ENCODE measurements at regions not wholly inside any gene's neighbourhood (a gene's known extent, or its start where the extent isn't known, plus 50 kb on each side); places are given as distances from the start of the nearest gene placed in this dataset.
"Not testable (repeated sequence)": the region's sequence is repeated elsewhere in the genome, so short reads cannot be mapped to it uniquely, and the experiment has no call there.

- no peaks in the 10 kb centered on the region for H3K9me3 Mint-ChIP-seq
- no peak overlapping the region for H3K4me3 Mint-ChIP-seq
- H3K27ac Mint-ChIP-seq: no peak overlapping the region
- DNase-seq (ENCODE audit: low spot score): no peak
- intact Hi-C loops (cut with micrococcal nuclease): no loop called here
- H3K4me1 Mint-ChIP-seq (ENCODE audit: low read depth): peaks cover 6% of the 10 kb centered on the region
- peaks cover 4% of the 10 kb centered on the region for H3K36me3 Mint-ChIP-seq (ENCODE audit: low read depth)
- H3K27me3 Mint-ChIP-seq (ENCODE audit: insufficient read depth): peaks cover 2% of the 10 kb centered on the region
Observed at GRCh38 chr4:26252349-26253025, 68.3 kb upstream of the RBPJ start.

DNA sequence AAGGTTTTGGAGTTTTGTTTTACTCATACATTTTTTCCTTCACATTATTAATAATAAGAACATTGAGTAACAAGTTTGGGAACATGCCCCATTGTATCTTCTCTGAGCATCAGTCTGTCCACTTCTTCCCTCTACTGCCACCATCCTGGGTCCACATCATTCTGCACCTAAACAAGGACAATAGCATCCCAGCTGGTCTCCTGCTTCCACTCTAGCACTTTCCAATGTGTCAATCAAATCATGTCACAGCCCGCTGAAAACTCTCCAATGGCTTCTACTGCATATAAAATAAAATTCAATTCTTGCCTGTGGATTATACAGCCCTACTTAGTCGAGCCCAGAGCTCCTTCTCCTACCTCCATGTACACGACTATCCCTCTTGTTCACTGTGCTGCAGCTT, 66.8 kb upstream of the RBPJ start:
- intact Hi-C loops (cut with micrococcal nuclease): no loop called here
- Mint-ChIP-seq H3K4me1 (ENCODE audit: low read depth) (peaks cover 14% of the 10 kb centered on the region), H3K36me3 (ENCODE audit: low read depth) (peaks cover 4% of the 10 kb centered on the region), H3K4me3 (no peak overlapping the region), H3K27me3 (ENCODE audit: insufficient read depth) (peaks cover 2% of the 10 kb centered on the region), H3K9me3 (no peaks in the 10 kb centered on the region), H3K27ac (no peak overlapping the region)
- DNase-seq (ENCODE audit: low spot score): no peak

DNA sequence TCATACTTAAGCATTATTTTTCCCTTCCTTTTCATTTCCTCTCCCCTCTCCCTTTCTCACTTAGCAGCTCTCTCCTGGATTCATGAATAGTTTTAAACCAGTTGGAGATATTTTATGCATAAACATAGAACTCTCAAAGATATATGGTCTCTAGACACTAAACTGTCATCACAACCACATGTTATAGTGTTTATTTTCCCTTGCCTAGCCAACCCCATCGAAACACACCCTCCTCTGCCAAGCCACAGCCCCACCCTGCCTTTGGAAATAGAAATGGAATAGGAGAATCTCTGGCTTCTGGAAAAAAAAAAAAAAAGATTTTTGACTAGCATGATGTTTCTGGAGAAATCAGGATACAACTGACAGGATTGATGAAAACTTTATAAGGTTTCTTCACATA, 64.8 kb upstream of the RBPJ start:
- H3K4me1 Mint-ChIP-seq (ENCODE audit: low read depth): peaks cover 14% of the 10 kb centered on the region
- intact Hi-C loops (cut with micrococcal nuclease): loop anchor here (5.0 kb wide), 1 partner anchor 56 kb away; no protein-coding TSS in a partner anchor
- H3K4me3 Mint-ChIP-seq: no peak overlapping the region
- DNase-seq (ENCODE audit: low spot score): no peak
- H3K27me3 Mint-ChIP-seq (ENCODE audit: insufficient read depth): no peaks in the 10 kb centered on the region
- H3K36me3 Mint-ChIP-seq (ENCODE audit: low read depth): no peaks in the 10 kb centered on the region
- H3K9me3 Mint-ChIP-seq: peaks cover 4% of the 10 kb centered on the region
- H3K27ac Mint-ChIP-seq: no peak overlapping the region

DNA sequence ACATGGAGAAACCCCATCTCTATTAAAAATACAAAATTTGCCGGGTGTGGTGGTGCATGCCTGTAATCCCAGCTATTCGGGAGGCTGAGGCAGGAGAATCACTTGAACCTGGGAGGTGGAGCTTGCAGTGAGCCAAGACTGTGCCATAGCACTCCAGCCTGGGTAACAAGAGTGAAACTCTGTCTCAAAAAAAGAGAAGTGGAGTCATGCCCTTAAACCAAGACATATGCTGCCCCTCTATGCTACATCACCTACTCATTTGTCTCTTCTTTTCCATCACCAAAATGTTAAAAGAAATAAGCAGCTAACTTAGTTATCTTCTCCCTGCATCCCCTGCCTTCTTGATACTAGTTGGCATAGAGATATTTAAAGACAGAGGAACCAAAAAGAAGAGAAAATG, 63.4 kb upstream of the RBPJ start:
- intact Hi-C loops (cut with micrococcal nuclease): loop anchor here (5.0 kb wide), 1 partner anchor 55 kb away; no protein-coding TSS in a partner anchor

GRCh38 chr4:26257850-26258249, 63.0 kb upstream of the RBPJ start:
- Mint-ChIP-seq H3K36me3 (ENCODE audit: low read depth) (no peaks in the 10 kb centered on the region), H3K9me3 (peaks cover 4% of the 10 kb centered on the region), H3K27me3 (ENCODE audit: insufficient read depth) (no peaks in the 10 kb centered on the region), H3K4me3 (no peak overlapping the region), H3K27ac (no peak overlapping the region), H3K4me1 (ENCODE audit: low read depth) (peaks cover 8% of the 10 kb centered on the region)
- DNase-seq (ENCODE audit: low spot score): no peak
- intact Hi-C loops (cut with micrococcal nuclease): loop anchor here (5.0 kb wide), 1 partner anchor 54 kb away; no protein-coding TSS in a partner anchor

More for the DNA sequence above, 63.4 kb upstream of the RBPJ start:
- not testable (repeated sequence) for H3K4me3 Mint-ChIP-seq; H3K9me3 Mint-ChIP-seq; H3K27me3 Mint-ChIP-seq (ENCODE audit: insufficient read depth); H3K36me3 Mint-ChIP-seq (ENCODE audit: low read depth); H3K27ac Mint-ChIP-seq; DNase-seq (ENCODE audit: low spot score); H3K4me1 Mint-ChIP-seq (ENCODE audit: low read depth)

DNA sequence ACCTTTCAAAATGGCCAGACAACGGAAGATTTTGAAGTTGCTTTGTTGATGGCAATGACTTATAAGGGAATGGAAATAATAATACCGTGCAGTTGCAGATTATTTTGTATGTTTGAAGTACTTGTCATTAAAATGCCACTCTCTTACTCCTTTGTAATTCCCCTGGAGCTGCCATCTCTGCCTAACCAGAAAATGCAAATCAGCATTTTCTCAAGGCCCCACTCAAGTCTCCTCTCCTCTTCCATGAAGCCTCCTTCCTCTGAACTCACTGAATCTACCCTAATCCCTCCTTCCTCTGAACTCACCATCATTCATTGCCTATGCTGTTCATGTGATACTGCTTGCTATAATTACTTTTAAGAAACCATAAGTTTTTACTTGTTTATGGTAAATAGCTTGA, 60.2 kb upstream of the RBPJ start:
- Mint-ChIP-seq H3K36me3 (ENCODE audit: low read depth) (no peaks in the 10 kb centered on the region), H3K4me1 (ENCODE audit: low read depth) (peaks cover 8% of the 10 kb centered on the region), H3K27me3 (ENCODE audit: insufficient read depth) (no peaks in the 10 kb centered on the region), H3K9me3 (peaks cover 4% of the 10 kb centered on the region), H3K4me3 (no peak overlapping the region), H3K27ac (no peak overlapping the region)
- DNase-seq (ENCODE audit: low spot score): no peak
- intact Hi-C loops (cut with micrococcal nuclease): no loop called here

DNA sequence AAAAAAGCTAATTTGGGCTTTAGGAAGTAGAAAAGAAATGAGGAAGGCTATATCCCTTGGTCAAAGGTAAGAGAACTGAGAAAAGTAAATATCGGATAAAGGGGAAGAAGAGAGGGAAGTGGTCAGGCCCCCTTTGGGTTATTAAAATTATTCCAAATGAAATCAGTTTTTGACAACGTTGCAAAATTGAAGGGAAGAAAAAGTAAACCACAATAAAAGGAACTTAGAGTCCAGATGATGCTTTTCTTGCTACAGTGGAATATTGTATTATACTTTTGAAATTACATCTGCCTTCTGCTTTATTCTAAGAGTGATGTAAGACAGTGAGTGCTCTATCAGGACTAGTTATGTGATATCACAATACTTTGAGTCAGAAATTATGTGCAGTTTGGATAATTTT, 59.4 kb upstream of the RBPJ start:
- Mint-ChIP-seq H3K27me3 (ENCODE audit: insufficient read depth) (no peaks in the 10 kb centered on the region), H3K36me3 (ENCODE audit: low read depth) (no peaks in the 10 kb centered on the region), H3K4me1 (ENCODE audit: low read depth) (peaks cover 8% of the 10 kb centered on the region), H3K4me3 (no peak overlapping the region), H3K27ac (no peak overlapping the region), H3K9me3 (peaks cover 4% of the 10 kb centered on the region)
- intact Hi-C loops (cut with micrococcal nuclease): no loop called here
- no peak for DNase-seq (ENCODE audit: low spot score)

- Mint-ChIP-seq H3K4me3 (no peak overlapping the region), H3K36me3 (ENCODE audit: low read depth) (no peaks in the 10 kb centered on the region), H3K27me3 (ENCODE audit: insufficient read depth) (peaks cover under 1% of the 10 kb centered on the region), H3K4me1 (ENCODE audit: low read depth) (peaks cover 4% of the 10 kb centered on the region), H3K27ac (no peak overlapping the region), H3K9me3 (peaks cover 4% of the 10 kb centered on the region)
- no peak for DNase-seq (ENCODE audit: low spot score)
- intact Hi-C loops (cut with micrococcal nuclease): no loop called here
Observed at GRCh38 chr4:26263165-26263564, 57.6 kb upstream of the RBPJ start.

DNA sequence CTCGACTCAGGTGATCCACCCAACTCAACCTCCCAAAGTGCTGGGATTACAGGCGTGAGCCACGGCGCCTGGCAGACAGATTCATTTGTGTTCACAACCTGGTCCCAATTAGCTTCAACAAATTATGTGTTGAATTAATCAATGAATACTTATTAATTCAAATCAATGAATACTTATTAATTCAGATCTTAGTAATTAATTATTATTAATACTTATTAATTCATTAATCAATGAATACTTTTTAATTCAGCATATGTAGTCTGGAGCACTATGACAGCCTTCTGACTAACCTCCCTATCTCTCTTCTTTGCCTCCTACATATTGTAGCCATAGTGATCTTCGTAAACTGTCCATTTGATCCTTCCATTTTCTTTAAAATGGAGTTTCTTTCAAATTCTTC, 56.7 kb upstream of the RBPJ start:
- intact Hi-C loops (cut with micrococcal nuclease): no loop called here
- DNase-seq (ENCODE audit: low spot score): no peak

GRCh38 chr4:26267087-26267486, 53.7 kb upstream of the RBPJ start:
- no peak for DNase-seq (ENCODE audit: low spot score)
- peaks cover 5% of the 10 kb centered on the region for H3K27me3 Mint-ChIP-seq (ENCODE audit: insufficient read depth)
- H3K27ac Mint-ChIP-seq: no peak overlapping the region
- H3K36me3 Mint-ChIP-seq (ENCODE audit: low read depth): no peaks in the 10 kb centered on the region
- intact Hi-C loops (cut with micrococcal nuclease): no loop called here
- no peak overlapping the region for H3K4me3 Mint-ChIP-seq
- H3K9me3 Mint-ChIP-seq: peaks cover 5% of the 10 kb centered on the region
- H3K4me1 Mint-ChIP-seq (ENCODE audit: low read depth): peaks cover 17% of the 10 kb centered on the region

More for the DNA sequence above, 56.7 kb upstream of the RBPJ start:
- no peak overlapping the region for H3K4me3 Mint-ChIP-seq
- peaks cover 5% of the 10 kb centered on the region for H3K27me3 Mint-ChIP-seq (ENCODE audit: insufficient read depth)
- H3K9me3 Mint-ChIP-seq: peaks cover 4% of the 10 kb centered on the region
- H3K27ac Mint-ChIP-seq: no peak overlapping the region
- peaks cover 10% of the 10 kb centered on the region for H3K4me1 Mint-ChIP-seq (ENCODE audit: low read depth)
- no peaks in the 10 kb centered on the region for H3K36me3 Mint-ChIP-seq (ENCODE audit: low read depth)

GRCh38 chr4:26268246-26268645, 52.6 kb upstream of the RBPJ start:
- Mint-ChIP-seq H3K4me3 (no peak overlapping the region), H3K9me3 (peaks cover 5% of the 10 kb centered on the region), H3K27me3 (ENCODE audit: insufficient read depth) (peaks cover 5% of the 10 kb centered on the region), H3K36me3 (ENCODE audit: low read depth) (no peaks in the 10 kb centered on the region), H3K4me1 (ENCODE audit: low read depth) (peaks cover 27% of the 10 kb centered on the region), H3K27ac (no peak overlapping the region)
- DNase-seq (ENCODE audit: low spot score): no peak
- intact Hi-C loops (cut with micrococcal nuclease): no loop called here

DNA sequence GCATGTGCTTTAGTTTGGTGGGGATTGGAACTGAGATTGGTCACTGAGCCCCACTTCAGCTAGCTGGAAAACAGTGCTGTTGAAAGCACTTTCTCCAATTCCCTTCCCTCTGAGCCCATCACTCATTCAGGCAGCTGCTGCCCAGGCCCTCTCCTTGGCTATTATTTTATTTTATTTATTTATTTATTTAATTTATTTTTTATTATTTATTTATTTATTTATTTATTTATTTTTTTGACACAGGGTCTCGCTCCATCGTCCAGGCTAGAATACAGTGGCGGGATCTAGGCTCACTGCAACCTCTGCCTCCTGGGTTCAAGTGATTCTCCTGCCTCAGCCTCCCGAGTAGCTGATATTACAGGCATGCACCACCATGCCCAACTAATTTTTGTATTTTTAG, 51.8 kb upstream of the RBPJ start:
- Mint-ChIP-seq H3K4me3 (no peak overlapping the region), H3K4me1 (ENCODE audit: low read depth) (peaks cover 35% of the 10 kb centered on the region), H3K27me3 (ENCODE audit: insufficient read depth) (peaks cover 5% of the 10 kb centered on the region), H3K9me3 (peaks cover 5% of the 10 kb centered on the region), H3K36me3 (ENCODE audit: low read depth) (no peaks in the 10 kb centered on the region), H3K27ac (no peak overlapping the region)
- intact Hi-C loops (cut with micrococcal nuclease): no loop called here
- no peak for DNase-seq (ENCODE audit: low spot score)
